Glomerular endothelial cell (primary cell): ENCODE measurements at regions not wholly inside any gene's neighbourhood (a gene's known extent, or its start where the extent isn't known, plus 50 kb on each side); places are given as distances from the start of the nearest gene placed in this dataset.

Experiments used
- DNase-seq: peaks from one replicate; pipeline ENCODE4 v3.0.0-alpha.2; 2011; ENCODE audit warnings: low read depth, low spot score; ENCODE audit errors: extremely low read depth

DNA sequence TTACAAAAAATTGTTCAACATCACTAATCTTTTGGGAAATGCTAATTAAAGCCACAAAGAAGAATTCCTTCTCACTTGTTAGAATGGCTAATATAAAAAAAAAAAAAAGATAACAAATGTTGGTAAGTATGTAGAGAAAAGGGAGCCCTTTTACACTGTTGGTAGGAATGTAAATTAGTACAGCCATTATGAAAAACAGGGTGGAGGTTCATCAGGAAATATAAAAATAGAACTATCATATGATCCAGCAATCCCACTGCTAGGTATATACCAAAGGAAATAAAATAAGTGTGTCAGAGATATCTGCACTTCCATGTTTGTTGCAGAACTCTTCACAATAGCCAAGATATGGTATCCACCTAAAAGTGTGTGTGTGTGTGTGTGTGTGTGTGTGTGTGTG, 83.5 kb upstream of the RGMB start:
- DNase-seq = no peak

DNA sequence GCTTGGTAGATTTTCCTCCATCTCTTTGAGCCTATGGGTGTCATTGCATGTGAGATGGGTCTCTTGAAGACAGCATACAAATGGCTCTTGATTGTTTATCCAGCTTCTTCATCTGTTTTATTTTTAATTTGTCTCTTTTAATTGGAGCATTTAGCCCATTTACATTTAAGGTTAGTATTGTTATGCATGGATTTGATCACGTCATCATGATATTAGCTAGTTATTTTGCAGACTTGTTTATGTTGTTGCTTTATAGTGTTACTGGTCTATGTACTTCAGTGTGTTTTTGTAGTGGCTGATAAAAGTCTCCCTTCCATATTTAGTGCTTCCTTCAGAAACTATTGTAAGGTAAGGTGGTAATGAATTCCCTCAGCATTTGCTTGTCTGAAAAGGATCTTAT, 78.6 kb upstream of the RGMB start:
- no peak for DNase-seq

- DNase-seq = no peak
Observed at GRCh38 chr5:98698359-98698758, 75.1 kb upstream of the RGMB start.

- no peak for DNase-seq
Observed at GRCh38 chr5:98700730-98701129, 72.7 kb upstream of the RGMB start.

DNA sequence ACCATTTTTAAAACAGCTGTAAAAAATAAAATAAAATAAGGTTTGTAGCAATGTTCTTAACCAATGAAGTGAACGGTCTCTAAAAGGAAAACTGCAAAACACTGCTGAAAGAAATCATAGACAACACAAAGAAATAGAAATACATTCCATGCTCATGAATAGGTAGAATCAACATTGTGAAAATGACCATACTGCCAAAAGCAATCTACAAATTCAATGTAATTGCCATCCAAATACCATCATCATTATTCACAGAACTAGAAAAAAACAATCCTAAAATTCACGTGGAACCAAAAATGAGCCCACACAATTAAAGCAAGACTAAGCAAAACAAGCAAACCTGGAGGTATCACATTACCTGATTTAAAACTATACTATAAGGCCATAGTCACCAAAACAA, 67.6 kb upstream of the RGMB start:
- DNase-seq = no peak

- no peak for DNase-seq
Observed at GRCh38 chr5:98709681-98710080, 63.8 kb upstream of the RGMB start.

DNA sequence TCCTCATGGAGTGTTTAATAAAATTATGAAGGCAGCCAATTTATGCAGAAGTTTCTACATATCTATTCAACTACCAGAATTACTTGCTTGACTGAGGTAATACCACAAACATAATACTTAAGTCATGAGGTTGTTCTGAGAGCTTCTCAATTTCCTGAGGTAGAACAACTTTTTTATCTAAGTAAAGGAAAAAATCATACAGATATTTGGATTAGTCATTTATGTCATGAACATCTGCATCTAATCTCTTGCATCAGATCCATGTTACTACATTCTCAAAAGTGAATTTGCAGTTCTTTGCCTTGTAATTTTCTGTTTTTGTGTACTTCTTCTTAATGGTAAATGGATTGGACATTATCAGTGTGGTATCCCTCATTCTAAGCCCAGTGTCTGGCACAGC, 60.4 kb upstream of the RGMB start:
- DNase-seq = no peak

DNA sequence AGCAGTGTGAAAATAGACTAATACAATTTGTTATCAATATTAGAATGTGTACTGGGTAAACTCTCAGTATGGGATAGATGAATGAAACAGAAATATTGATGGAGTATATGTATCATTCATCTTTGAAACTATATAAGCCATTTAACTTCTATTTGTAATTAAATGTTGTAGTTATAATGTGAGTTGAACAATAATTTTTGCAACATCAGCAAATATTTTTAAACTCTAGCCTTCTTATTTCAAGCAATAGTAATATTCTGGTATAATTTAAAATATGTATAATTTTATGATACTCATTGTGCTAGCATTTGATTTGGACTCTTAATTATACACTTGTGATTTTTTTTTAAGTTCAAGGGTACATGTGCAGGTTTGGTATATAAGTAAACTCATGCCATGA, 59.6 kb upstream of the RGMB start:
- DNase-seq = no peak

- no peak for DNase-seq
Observed at GRCh38 chr5:98714710-98715288, 58.7 kb upstream of the RGMB start.

DNA sequence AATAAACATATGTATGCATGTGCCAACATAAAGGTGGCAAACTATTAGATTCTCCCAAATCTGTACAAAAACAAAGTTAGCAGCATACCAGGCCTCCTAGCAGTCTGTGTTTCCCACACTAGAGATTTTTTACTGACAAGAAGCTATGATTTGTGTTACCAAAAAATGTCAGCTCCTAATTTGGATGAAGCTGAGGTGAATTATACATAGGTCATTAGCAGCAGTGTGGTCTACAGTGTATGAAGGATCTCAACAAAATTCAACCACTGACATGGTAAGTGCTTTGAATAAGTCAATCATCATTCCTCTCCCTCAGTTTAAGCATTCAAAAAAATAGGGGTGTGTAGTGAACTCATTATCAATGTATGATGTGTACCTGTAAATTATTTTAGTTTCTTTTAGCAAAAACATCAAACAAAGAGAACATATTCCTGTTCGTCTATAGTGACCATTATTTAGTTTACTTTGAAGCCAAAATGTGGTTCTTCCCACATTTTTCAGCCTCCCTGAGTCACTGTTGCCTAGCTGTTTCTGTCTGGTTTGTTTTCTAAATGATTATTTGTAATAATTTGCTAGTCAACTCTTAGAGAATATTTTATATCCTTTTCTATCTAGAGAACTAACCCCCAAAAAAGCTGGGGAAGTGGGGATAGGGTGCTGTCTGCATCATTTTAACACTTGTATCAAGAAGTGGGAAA, 52.1 kb upstream of the RGMB start:
- no peak for DNase-seq

DNA sequence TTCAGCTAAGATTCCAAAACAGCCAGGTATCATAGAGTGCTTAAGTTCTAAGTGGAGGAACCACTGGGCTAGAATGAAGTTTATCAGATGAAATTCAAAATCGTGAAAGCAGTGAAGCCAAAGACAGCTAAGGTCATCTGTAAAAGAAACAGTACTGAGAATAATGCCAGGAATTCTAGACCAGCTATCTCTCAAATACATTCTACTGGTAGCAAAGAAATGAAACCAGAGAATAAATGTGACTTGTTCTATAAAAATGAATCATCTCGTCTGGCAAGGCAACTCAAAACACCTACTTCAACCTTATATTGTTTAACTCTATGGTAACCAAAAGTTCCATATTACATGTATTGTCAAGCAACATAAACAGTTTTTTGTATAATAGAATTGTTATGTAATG, 51.3 kb upstream of the RGMB start:
- no peak for DNase-seq

DNA sequence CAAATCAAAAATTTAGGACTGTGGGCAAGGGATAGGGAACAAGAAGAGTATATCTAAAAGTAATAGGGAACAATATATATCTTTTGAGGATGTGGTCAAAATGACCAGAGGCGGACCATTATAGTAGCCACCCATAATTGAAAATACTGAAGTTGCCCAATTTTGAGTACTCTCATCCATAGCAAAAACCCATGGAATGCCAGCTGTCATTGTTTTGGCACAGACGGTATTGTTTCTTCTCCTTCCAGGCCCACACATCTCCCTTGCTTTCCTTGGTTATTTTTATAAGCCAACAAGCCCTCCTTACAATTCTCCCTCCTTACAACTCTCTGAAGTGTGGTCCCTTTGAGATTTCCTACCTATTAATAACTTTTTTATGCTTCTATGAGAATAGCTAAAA, 50.4 kb upstream of the RGMB start:
- no peak for DNase-seq
